HCT116 (cell line): ENCODE measurements at regions not wholly inside any gene's neighbourhood (a gene's known extent, or its start where the extent isn't known, plus 50 kb on each side); places are given as distances from the start of the nearest gene placed in this dataset.

ENCODE experiments used
- CEBPB ChIP-seq: IDR thresholded peaks from 2 replicates; pipeline ENCODE4 v1.6.1; 2012; ENCODE audit warnings: low read depth
- EZH2 ChIP-seq: fragments of 200-600 bp; sonication (generic); IDR thresholded peaks from 2 replicates; pipeline ENCODE4 v1.6.1; 2017; ENCODE audit warnings: antibody characterized with exemption, mixed run types
- FOSL1 ChIP-seq: IDR thresholded peaks from 2 replicates; pipeline ENCODE4 v1.6.1; 2012; ENCODE audit warnings: low read depth
- RAD21 ChIP-seq: IDR thresholded peaks from 2 replicates; pipeline ENCODE4 v1.6.1; 2012; ENCODE audit warnings: low read depth, mild to moderate bottlenecking
- SP1 ChIP-seq: IDR thresholded peaks from 2 replicates; pipeline ENCODE4 v1.6.1; 2012; ENCODE audit warnings: low read depth
- TCF7L2 ChIP-seq: IDR thresholded peaks from 2 replicates; pipeline ENCODE4 v1.7.0; 2011; ENCODE audit warnings: borderline replicate concordance, inconsistent platforms; ENCODE audit not compliant: insufficient read depth, insufficient read length; ENCODE audit errors: extremely low read depth
- TF ChIP-seq, protein P1 (sequence below), 3 experiments: fragments of 200-600 bp in 1 of 3; sonication (generic) in 1 of 3; IDR thresholded peaks in 2 of 3; conservative IDR thresholded peaks in 1 of 3; 2 replicates each; pipeline ENCODE4 v1.5.1; 2012 to 2017; ENCODE audit warnings: low read depth in 2 of 3, low read length in 2 of 3, antibody characterized with exemption in 1 of 3, borderline replicate concordance in 1 of 3, control low read depth in 1 of 3, mild to moderate bottlenecking in 1 of 3, mixed read lengths in 1 of 3, mixed run types in 1 of 3, moderate library complexity in 1 of 3; ENCODE audit not compliant: insufficient read depth in 1 of 3
- TF ChIP-seq, protein P2 (sequence below): IDR thresholded peaks from 2 replicates; pipeline ENCODE4 v1.6.1; 2012

DNA sequence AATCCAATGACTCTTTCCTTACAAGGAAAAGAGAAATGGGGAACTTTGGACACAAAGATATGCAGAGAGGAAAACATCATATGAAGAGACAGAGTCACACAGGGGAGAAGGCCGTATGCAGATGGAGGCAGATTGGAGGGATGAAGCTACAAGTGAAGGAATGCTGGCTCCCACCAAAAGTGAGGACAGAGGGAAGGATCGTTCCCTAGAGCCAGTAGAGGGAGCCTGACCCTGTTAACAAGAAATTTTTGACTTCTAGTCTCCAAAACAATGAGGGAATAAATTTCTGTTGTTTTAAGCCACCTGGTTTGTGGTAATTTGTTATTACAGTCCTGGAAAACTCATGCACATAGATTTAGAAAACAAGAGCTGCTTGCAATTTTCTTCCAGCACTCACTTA lies 169.3 kb downstream of the PMAIP1 start:
- TF ChIP-seq, protein P1, sequence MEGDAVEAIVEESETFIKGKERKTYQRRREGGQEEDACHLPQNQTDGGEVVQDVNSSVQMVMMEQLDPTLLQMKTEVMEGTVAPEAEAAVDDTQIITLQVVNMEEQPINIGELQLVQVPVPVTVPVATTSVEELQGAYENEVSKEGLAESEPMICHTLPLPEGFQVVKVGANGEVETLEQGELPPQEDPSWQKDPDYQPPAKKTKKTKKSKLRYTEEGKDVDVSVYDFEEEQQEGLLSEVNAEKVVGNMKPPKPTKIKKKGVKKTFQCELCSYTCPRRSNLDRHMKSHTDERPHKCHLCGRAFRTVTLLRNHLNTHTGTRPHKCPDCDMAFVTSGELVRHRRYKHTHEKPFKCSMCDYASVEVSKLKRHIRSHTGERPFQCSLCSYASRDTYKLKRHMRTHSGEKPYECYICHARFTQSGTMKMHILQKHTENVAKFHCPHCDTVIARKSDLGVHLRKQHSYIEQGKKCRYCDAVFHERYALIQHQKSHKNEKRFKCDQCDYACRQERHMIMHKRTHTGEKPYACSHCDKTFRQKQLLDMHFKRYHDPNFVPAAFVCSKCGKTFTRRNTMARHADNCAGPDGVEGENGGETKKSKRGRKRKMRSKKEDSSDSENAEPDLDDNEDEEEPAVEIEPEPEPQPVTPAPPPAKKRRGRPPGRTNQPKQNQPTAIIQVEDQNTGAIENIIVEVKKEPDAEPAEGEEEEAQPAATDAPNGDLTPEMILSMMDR (IDR thresholded peaks at IDR 0.05 in 2 of 3, conservative IDR thresholded peaks at IDR 0.05 in 1 of 3; ENCODE audit: borderline replicate concordance in 1 of 3, insufficient read depth in 1 of 3, low read depth in 2 of 3, low read length in 2 of 3) = peak in 2 of 3 experiments; percentile 29 to 37; a peak in 2 of 6 replicates
- TF ChIP-seq RAD21 (0 out of 2 replicates have a peak, but pooled peaks have one; percentile 19), TCF7L2 (no peak), EZH2 (no peak), CEBPB (no peak), FOSL1 (no peak), SP1 (no peak)
- TF ChIP-seq, protein P2, sequence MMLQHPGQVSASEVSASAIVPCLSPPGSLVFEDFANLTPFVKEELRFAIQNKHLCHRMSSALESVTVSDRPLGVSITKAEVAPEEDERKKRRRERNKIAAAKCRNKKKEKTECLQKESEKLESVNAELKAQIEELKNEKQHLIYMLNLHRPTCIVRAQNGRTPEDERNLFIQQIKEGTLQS = no peak
